ENCODE measurements at regions not wholly inside any gene's neighbourhood (a gene's known extent, or its start where the extent isn't known, plus 50 kb on each side); places are given as distances from the start of the nearest gene placed in this dataset.

GRCh38 chr4:127414951-127415606, 217.7 kb upstream of the INTU start:
- intact Hi-C loops (cut with DNase I), result no loop called here
- WGBS, 3 donors, result 74 to 92% (median 87%) methylated on average over 2 of the region's 2 CpGs

GRCh38 chr4:127416115-127416514, 216.6 kb upstream of the INTU start:
- no peaks in the 10 kb centered on the region for H3K9me3 ChIP-seq
- H3K36me3 ChIP-seq, result no peaks in the 10 kb centered on the region
- intact Hi-C loops (cut with DNase I), result no loop called here
- TF ChIP-seq CTCF (IDR thresholded peaks at IDR 0.05), result no peak
- TF ChIP-seq EP300 (IDR thresholded peaks at IDR 0.05), result no peak
- TF ChIP-seq POLR2A (IDR thresholded peaks at IDR 0.05), result no peak
- no peak overlapping the region for H3K27ac ChIP-seq
- no peaks in the 10 kb centered on the region for H3K4me1 ChIP-seq (ENCODE audit: insufficient read depth)
- WGBS, 3 donors, result 89 to 94% (median 91%) methylated on average over 4 of the region's 4 CpGs
- H3K27me3 ChIP-seq, result no peaks in the 10 kb centered on the region
- no peak overlapping the region for H3K4me3 ChIP-seq
- DNase-seq, result no peak

More at GRCh38 chr4:127414951-127415606, 217.7 kb upstream of the INTU start:
- no peaks in the 10 kb centered on the region for H3K27me3 ChIP-seq
- no peak overlapping the region for H3K27ac ChIP-seq
- H3K9me3 ChIP-seq, result no peaks in the 10 kb centered on the region
- H3K4me1 ChIP-seq (ENCODE audit: insufficient read depth), result no peaks in the 10 kb centered on the region
- TF ChIP-seq EP300 (IDR thresholded peaks at IDR 0.05) (no peak), CTCF (IDR thresholded peaks at IDR 0.05) (no peak), POLR2A (IDR thresholded peaks at IDR 0.05) (no peak)
- no peaks in the 10 kb centered on the region for H3K36me3 ChIP-seq
- H3K4me3 ChIP-seq, result no peak overlapping the region
- DNase-seq, result no peak

DNA sequence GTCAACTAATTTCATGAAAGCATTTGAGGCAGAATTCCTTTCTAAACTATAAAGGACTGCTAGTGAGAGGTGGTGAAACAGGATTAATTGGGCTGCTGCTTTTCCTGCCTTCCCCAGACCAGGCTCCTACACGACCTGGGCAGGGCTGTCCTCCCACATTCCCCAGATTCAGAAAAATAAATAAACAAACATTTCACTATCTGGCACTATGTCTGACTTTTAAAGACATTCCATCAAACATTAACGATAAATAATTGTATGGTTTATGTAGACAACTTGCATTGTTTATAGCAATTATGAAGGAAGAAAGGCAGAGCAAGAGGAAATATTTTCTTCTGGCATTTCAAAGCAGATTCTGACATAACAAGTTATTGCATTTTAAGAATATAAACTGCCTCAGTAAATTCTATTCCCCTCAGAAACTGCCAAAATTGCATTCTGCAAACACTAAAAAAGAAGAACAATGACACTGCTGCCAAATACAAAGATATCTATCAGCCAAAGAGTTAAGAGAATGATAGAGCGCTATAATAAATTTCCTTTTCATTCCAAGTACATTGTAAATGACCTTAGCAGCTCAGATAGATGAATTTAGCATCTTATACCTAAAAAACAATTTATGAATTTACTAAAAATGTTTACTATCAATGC, 214.7 kb upstream of the INTU start:
- intact Hi-C loops (cut with DNase I), result no loop called here
- TF ChIP-seq POLR2A (IDR thresholded peaks at IDR 0.05) (no peak), EP300 (IDR thresholded peaks at IDR 0.05) (no peak), CTCF (IDR thresholded peaks at IDR 0.05) (no peak)
- 28 to 35% (median 30%) methylated on average over 3 of the region's 3 CpGs for WGBS, 3 donors

GRCh38 chr4:127419431-127419830, 213.3 kb upstream of the INTU start:
- Histone ChIP-seq H3K27ac (no peak overlapping the region), H3K4me1 (ENCODE audit: insufficient read depth) (no peaks in the 10 kb centered on the region), H3K36me3 (no peaks in the 10 kb centered on the region), H3K4me3 (no peak overlapping the region), H3K27me3 (no peaks in the 10 kb centered on the region), H3K9me3 (no peaks in the 10 kb centered on the region)
- DNase-seq, result no peak
- intact Hi-C loops (cut with DNase I), result no loop called here
- 6 to 17% (median 17%) methylated on average over 1 of the region's 1 CpG for WGBS, 3 donors
- no peak for TF ChIP-seq CTCF (IDR thresholded peaks at IDR 0.05)
- TF ChIP-seq POLR2A (IDR thresholded peaks at IDR 0.05), result no peak
- no peak for TF ChIP-seq EP300 (IDR thresholded peaks at IDR 0.05)

More for the DNA sequence above, 214.7 kb upstream of the INTU start:
- H3K4me3 ChIP-seq, result no peak overlapping the region
- DNase-seq, result no peak
- H3K27me3 ChIP-seq, result no peaks in the 10 kb centered on the region
- no peaks in the 10 kb centered on the region for H3K36me3 ChIP-seq
- H3K4me1 ChIP-seq (ENCODE audit: insufficient read depth), result no peaks in the 10 kb centered on the region
- H3K9me3 ChIP-seq, result no peaks in the 10 kb centered on the region
- H3K27ac ChIP-seq, result no peak overlapping the region
